ENCODE measurements at regions not wholly inside any gene's neighbourhood (a gene's known extent, or its start where the extent isn't known, plus 50 kb on each side); places are given as distances from the start of the nearest gene placed in this dataset.

DNA sequence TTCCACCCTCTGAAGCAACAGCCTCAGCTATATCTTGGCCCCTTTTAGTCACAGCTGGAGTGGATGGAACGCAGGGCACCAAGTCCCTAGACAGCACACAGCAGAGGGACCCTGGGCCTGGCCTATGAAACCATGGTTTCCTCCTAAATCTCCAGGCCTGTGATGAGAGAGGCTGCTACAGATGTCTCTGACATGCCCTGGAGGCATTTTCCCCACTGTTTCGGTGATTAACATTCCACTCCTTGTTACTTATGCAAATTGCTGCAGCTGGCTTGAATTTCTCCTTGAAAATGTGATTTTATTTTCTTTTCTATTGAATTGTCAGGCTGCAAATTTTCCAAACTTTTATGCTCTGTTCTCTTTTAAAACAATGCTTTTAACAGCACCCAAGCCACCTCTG is 384.8 kb downstream of the PRR16 start:
- TF ChIP-seq, protein P1, sequence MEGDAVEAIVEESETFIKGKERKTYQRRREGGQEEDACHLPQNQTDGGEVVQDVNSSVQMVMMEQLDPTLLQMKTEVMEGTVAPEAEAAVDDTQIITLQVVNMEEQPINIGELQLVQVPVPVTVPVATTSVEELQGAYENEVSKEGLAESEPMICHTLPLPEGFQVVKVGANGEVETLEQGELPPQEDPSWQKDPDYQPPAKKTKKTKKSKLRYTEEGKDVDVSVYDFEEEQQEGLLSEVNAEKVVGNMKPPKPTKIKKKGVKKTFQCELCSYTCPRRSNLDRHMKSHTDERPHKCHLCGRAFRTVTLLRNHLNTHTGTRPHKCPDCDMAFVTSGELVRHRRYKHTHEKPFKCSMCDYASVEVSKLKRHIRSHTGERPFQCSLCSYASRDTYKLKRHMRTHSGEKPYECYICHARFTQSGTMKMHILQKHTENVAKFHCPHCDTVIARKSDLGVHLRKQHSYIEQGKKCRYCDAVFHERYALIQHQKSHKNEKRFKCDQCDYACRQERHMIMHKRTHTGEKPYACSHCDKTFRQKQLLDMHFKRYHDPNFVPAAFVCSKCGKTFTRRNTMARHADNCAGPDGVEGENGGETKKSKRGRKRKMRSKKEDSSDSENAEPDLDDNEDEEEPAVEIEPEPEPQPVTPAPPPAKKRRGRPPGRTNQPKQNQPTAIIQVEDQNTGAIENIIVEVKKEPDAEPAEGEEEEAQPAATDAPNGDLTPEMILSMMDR (IDR thresholded peaks at IDR 0.05) = no peak
- TF ChIP-seq POLR2A (IDR thresholded peaks at IDR 0.05) = no peak

Data from heart left ventricle (tissue), 13 donors.